HepG2 (cell line): ENCODE measurements at regions not wholly inside any gene's neighbourhood (a gene's known extent, or its start where the extent isn't known, plus 50 kb on each side); places are given as distances from the start of the nearest gene placed in this dataset.
A peak's percentile ranks its signal among the peaks of the same experiment; 100 is the strongest.

Experiments
- ATF5 ChIP-seq: sonication (generic); formaldehyde crosslinking; IDR thresholded peaks from 2 replicates; pipeline ENCODE4 v1.4.0; 2020; ENCODE audit warnings: mild to moderate bottlenecking, low read depth, missing genetic modification reagents
- ISL2 ChIP-seq: sonication (generic); formaldehyde crosslinking; IDR thresholded peaks from 2 replicates; pipeline ENCODE4 v1.5.0; 2020; ENCODE audit warnings: missing genetic modification reagents
- MED1 ChIP-seq: sonication (generic); formaldehyde crosslinking; IDR thresholded peaks from 2 replicates; pipeline ENCODE4 v1.4.0; 2020; ENCODE audit warnings: missing genetic modification reagents
- PRDM4 ChIP-seq: sonication (generic); formaldehyde crosslinking; IDR thresholded peaks from 2 replicates; pipeline ENCODE4 v1.9.0; 2021; ENCODE audit warnings: missing genetic modification reagents, borderline replicate concordance
- REXO4 ChIP-seq: sonication (generic); formaldehyde crosslinking; IDR thresholded peaks from 2 replicates; pipeline ENCODE4 v1.8.0; 2022; ENCODE audit warnings: missing genetic modification reagents, mild to moderate bottlenecking, borderline replicate concordance
- TBX2 ChIP-seq: sonication (generic); formaldehyde crosslinking; IDR thresholded peaks from 2 replicates; pipeline ENCODE4 v1.5.0; 2020; ENCODE audit warnings: missing genetic modification reagents, mild to moderate bottlenecking, borderline replicate concordance
- ZBTB38 ChIP-seq: sonication (generic); formaldehyde crosslinking; IDR thresholded peaks from 2 replicates; pipeline ENCODE4 v1.5.1; 2020; ENCODE audit warnings: mild to moderate bottlenecking, missing genetic modification reagents
- ZNF12 ChIP-seq: sonication (generic); formaldehyde crosslinking; IDR thresholded peaks from 2 replicates; pipeline ENCODE4 v1.5.0; 2020; ENCODE audit warnings: missing genetic modification reagents
- ZNF564 ChIP-seq: sonication (generic); formaldehyde crosslinking; IDR thresholded peaks from 2 replicates; pipeline ENCODE4 v1.8.1; 2023; ENCODE audit warnings: mild to moderate bottlenecking, missing genetic modification reagents
- ZNF746 ChIP-seq: sonication (generic); formaldehyde crosslinking; IDR thresholded peaks from 2 replicates; pipeline ENCODE4 v1.8.0; 2022; ENCODE audit warnings: mild to moderate bottlenecking, missing genetic modification reagents
- ZSCAN21 ChIP-seq: sonication (generic); formaldehyde crosslinking; IDR thresholded peaks from 2 replicates; pipeline ENCODE4 v1.8.0; 2022; ENCODE audit warnings: mild to moderate bottlenecking, missing genetic modification reagents, moderate library complexity, borderline replicate concordance
- ZSCAN9 ChIP-seq: IDR thresholded peaks from 2 replicates; pipeline ENCODE4 v1.6.1; 2016; ENCODE audit warnings: borderline replicate concordance
- TF ChIP-seq, protein P1 (sequence below): sonication (generic); formaldehyde crosslinking; IDR thresholded peaks from 2 replicates; pipeline ENCODE4 v1.4.0; 2020; ENCODE audit warnings: low read depth, missing genetic modification reagents
- TF ChIP-seq, protein P2 (sequence below): sonication (generic); formaldehyde crosslinking; IDR thresholded peaks from 2 replicates; pipeline ENCODE4 v1.5.0; 2020; ENCODE audit warnings: mild to moderate bottlenecking, missing genetic modification reagents, moderate library complexity
- TF ChIP-seq, protein P3 (sequence below): sonication (generic); formaldehyde crosslinking; IDR thresholded peaks from 2 replicates; pipeline ENCODE4 v1.5.1; 2020; ENCODE audit warnings: mild to moderate bottlenecking, missing genetic modification reagents, moderate library complexity
- TF ChIP-seq, protein P4 (sequence below): sonication (generic); formaldehyde crosslinking; conservative IDR thresholded peaks from 2 replicates; pipeline ENCODE4 v1.8.1; 2023; ENCODE audit warnings: missing genetic modification reagents

- TF ChIP-seq ZSCAN21 (CRISPR knock-in tag) (0 out of 2 replicates have a peak, but pooled peaks have one; percentile 29), ZNF564 (CRISPR knock-in tag) (0 out of 2 replicates have a peak, but pooled peaks have one; percentile 43), MED1 (CRISPR knock-in tag) (peak; percentile 75), ZNF746 (CRISPR knock-in tag) (no peak), TBX2 (CRISPR knock-in tag) (peak; percentile 97), ZSCAN9 (peak; percentile 61; the same call in 1 of the 2 replicates), ZBTB38 (CRISPR knock-in tag) (no peak), ATF5 (CRISPR knock-in tag) (no peak), PRDM4 (CRISPR knock-in tag) (no peak), ZNF12 (CRISPR knock-in tag) (0 out of 2 replicates have a peak, but pooled peaks have one; percentile 55), REXO4 (no peak), ISL2 (peak; percentile 93)
- TF ChIP-seq, protein P1, sequence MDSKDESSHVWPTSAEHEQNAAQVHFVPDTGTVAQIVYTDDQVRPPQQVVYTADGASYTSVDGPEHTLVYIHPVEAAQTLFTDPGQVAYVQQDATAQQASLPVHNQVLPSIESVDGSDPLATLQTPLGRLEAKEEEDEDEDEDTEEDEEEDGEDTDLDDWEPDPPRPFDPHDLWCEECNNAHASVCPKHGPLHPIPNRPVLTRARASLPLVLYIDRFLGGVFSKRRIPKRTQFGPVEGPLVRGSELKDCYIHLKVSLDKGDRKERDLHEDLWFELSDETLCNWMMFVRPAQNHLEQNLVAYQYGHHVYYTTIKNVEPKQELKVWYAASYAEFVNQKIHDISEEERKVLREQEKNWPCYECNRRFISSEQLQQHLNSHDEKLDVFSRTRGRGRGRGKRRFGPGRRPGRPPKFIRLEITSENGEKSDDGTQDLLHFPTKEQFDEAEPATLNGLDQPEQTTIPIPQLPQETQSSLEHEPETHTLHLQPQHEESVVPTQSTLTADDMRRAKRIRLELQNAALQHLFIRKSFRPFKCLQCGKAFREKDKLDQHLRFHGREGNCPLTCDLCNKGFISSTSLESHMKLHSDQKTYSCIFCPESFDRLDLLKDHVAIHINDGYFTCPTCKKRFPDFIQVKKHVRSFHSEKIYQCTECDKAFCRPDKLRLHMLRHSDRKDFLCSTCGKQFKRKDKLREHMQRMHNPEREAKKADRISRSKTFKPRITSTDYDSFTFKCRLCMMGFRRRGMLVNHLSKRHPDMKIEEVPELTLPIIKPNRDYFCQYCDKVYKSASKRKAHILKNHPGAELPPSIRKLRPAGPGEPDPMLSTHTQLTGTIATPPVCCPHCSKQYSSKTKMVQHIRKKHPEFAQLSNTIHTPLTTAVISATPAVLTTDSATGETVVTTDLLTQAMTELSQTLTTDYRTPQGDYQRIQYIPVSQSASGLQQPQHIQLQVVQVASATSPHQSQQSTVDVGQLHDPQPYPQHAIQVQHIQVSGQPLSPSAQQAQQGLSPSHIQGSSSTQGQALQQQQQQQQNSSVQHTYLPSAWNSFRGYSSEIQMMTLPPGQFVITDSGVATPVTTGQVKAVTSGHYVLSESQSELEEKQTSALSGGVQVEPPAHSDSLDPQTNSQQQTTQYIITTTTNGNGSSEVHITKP: no peak
- TF ChIP-seq, protein P2, sequence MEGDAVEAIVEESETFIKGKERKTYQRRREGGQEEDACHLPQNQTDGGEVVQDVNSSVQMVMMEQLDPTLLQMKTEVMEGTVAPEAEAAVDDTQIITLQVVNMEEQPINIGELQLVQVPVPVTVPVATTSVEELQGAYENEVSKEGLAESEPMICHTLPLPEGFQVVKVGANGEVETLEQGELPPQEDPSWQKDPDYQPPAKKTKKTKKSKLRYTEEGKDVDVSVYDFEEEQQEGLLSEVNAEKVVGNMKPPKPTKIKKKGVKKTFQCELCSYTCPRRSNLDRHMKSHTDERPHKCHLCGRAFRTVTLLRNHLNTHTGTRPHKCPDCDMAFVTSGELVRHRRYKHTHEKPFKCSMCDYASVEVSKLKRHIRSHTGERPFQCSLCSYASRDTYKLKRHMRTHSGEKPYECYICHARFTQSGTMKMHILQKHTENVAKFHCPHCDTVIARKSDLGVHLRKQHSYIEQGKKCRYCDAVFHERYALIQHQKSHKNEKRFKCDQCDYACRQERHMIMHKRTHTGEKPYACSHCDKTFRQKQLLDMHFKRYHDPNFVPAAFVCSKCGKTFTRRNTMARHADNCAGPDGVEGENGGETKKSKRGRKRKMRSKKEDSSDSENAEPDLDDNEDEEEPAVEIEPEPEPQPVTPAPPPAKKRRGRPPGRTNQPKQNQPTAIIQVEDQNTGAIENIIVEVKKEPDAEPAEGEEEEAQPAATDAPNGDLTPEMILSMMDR (CRISPR knock-in tag): no peak
- TF ChIP-seq, protein P3, sequence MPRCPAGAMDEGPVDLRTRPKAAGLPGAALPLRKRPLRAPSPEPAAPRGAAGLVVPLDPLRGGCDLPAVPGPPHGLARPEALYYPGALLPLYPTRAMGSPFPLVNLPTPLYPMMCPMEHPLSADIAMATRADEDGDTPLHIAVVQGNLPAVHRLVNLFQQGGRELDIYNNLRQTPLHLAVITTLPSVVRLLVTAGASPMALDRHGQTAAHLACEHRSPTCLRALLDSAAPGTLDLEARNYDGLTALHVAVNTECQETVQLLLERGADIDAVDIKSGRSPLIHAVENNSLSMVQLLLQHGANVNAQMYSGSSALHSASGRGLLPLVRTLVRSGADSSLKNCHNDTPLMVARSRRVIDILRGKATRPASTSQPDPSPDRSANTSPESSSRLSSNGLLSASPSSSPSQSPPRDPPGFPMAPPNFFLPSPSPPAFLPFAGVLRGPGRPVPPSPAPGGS (CRISPR knock-in tag): no peak
- TF ChIP-seq, protein P4, sequence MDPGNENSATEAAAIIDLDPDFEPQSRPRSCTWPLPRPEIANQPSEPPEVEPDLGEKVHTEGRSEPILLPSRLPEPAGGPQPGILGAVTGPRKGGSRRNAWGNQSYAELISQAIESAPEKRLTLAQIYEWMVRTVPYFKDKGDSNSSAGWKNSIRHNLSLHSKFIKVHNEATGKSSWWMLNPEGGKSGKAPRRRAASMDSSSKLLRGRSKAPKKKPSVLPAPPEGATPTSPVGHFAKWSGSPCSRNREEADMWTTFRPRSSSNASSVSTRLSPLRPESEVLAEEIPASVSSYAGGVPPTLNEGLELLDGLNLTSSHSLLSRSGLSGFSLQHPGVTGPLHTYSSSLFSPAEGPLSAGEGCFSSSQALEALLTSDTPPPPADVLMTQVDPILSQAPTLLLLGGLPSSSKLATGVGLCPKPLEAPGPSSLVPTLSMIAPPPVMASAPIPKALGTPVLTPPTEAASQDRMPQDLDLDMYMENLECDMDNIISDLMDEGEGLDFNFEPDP (CRISPR knock-in tag): 0 out of 2 replicates have a peak, but pooled peaks have one; percentile 27
Observed at GRCh38 chr3:32045091-32045915, 61.1 kb upstream of the GPD1L start (continued).
